DMS79 (cell line): ENCODE measurements at regions not wholly inside any gene's neighbourhood (a gene's known extent, or its start where the extent isn't known, plus 50 kb on each side); places are given as distances from the start of the nearest gene placed in this dataset.
A peak's percentile ranks its signal among the peaks of the same experiment; 100 is the strongest.

Experiments
- DNase-seq: peaks from one replicate; lab custom pipeline; 2025; lab: John Stamatoyannopoulos, UW

DNA sequence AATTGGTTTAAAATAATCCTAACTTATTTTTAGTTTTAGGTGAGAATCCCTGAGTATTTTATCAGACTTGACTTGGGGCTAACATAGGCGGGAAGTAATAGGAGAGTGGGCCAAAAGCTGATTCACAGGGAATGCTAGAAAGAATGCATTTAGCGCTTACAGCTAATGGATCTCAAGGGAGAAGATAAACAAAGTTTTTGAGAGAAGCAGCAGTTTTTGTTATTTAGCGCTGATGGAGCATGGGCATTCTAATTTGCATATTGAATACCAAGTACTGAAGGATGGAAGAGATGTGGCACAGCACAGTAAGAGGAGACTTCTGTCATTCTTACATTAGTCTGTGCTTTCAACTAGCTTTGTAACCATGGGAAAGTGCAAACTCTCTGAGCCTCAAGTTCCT lies 436.0 kb upstream of the FBXO33 start:
- DNase-seq, result no peak

DNA sequence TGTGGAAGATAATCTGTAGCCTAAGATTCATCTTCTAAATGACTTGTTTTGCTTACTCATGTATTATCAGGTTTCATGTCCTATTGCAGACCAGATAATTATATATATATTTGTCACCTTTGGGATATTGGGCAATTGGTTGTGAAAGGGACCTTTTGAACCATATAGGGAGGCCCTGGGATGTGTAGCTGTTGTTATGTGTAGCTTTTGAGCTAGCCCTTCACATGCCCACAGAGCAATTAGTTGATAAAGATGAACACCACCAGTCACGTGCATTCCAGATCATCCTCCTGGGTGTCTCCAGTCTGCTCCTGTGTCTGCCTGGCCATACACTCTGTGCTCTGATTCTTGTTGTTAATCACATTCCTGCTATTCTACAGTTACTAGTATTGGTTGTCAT lies 431.2 kb upstream of the FBXO33 start:
- DNase-seq, result no peak

DNA sequence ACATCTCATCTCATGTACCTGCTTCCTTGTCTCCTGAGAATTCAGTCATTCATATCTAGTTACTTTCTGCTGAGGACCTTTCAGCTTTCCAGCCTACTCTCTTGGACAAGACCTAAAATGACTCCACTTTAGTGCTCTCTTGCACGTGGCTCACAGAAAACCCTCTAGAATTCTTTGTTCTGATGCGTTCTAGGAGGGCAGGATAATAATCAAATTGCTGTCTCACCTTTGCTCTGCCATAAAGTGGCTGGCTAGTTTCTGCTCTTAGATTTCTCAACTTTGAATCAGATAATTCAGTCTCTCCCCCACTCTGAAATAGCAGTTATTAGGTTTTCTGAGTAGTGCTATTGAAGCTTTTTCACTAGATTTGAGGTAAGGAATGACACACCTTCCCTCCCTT lies 429.5 kb upstream of the FBXO33 start:
- no peak for DNase-seq

DNA sequence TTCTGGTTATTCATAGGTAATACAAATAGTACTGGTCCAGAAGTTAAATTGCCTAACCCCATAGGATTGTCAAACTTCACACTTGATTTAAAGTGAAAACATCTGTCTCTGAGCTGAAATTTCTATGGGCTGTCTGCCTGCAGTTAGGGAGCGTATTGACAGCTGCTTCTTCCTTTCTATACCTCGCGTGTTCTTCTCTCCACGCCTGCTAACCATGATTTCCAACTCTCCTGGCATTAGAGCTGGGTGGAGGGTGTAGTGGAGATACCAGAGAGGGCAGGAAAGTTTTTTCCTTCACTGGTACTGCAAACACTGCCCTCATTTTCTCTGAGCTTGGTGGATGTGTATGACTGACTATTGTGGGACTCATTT lies 429.0 kb upstream of the FBXO33 start:
- no peak for DNase-seq

DNA sequence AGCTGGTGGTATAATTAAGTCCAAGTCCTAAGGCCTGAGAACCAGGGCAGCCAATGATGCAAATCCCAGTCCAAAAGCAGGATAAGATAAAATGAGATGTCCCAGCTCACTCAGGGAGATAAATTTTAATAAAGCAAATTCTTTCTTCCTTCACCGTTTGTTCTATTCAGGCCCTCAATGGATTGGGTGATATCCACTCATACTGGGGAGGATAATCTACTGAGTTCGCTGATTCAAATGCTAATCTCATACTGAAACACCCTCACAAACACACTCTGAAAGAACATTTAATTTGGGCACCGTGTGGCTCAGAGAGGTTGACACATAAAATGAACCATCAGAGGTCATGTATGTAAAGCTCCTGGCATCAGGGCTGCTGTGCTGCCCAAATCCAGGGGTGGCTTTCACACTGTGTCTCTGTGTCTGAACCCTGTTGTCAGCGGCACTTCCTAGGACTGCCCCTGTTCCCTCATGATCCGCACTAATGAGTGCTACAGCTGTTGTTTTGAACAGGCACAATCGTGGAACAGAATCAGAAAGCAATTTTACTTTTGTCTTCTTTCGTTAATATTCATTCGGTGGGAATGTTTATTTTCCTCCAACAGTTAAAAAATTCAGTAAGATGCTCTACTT lies 428.5 kb upstream of the FBXO33 start:
- no peak for DNase-seq

DNA sequence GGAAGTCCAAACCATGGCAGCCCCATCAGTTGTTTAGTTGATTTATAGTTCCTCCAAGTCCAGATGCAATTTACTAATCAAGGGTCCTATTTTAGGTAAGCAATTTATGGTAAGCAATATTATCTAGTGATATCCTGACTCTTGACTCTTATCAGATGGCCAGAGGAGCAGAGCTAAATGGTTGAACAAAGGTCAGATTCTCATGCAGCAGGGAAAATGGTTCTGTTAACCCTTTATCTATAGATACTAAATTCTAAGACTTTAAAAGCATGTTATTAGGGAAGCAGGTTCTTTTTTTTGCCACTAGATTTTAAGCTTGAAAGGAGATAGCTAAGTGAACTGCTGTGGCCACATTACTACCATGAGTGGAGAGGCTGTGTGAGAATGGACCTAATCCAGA lies 427.1 kb upstream of the FBXO33 start:
- DNase-seq, result no peak

DNA sequence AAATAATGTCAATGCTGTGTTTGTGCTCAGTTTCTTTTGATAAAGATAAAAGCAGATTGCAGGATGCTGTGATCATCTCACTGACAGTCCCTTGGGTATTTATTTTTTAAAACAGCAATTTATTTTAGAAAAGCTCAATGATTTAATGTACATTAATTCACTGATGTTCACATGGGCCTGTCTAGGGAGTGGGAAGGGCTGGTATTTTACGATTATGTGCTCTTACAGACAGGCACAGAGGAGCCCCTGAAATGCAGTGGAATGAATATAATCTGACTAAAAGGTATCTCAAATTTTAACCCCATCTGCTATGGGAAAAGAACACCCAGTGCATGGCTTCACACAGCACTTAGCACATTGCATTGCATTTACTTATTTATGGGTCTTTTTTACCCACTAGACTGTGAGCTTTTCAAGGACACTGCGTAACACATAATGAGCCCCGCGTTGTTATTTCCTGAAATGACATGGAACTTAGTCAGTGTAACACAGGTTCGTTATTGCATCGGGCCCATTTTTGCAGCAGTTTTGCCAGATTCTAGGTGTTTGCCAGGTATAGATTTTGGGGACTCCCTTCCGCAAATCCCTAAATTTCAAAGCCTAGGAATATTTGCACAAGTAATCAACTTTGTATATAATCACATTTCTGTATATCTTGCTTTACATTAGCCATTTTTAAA lies 425.3 kb upstream of the FBXO33 start:
- DNase-seq, result no peak

DNA sequence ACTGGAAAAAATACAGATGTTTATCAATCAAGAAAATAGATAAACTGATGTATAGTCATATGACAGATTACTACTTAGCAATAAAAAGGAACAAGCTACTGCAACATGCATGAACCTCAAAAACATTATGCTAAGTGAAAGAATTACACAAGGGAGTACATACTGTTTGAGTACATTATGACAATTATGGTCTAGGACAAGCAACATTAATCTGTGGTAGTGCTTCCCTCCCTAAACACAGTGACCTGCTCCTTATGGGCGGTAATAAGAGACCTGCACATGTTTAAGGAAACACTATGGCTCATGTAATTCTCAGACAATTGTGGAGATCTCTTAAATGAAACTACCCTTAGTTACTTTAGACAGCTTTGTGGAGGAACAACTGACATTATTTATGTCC lies 421.2 kb upstream of the FBXO33 start:
- no peak for DNase-seq

DNA sequence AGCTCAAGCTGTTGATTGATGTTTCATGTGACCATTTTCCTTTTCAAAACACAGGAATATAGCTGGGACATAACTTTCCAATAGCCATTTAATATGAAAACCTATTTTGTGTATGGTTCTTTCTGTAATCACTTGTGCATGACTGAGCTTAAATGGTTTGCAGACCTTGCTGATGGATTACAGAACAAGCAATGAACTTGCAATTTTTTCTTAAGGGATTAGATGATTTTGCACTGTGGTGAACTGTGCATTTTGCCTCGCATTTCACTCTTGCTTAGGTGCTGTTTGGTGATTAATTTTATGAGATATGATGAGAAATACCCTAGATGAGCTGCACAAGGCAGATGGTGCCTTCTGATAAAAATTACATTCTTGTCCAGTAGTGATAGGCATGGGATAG lies 419.0 kb upstream of the FBXO33 start:
- DNase-seq, result no peak

DNA sequence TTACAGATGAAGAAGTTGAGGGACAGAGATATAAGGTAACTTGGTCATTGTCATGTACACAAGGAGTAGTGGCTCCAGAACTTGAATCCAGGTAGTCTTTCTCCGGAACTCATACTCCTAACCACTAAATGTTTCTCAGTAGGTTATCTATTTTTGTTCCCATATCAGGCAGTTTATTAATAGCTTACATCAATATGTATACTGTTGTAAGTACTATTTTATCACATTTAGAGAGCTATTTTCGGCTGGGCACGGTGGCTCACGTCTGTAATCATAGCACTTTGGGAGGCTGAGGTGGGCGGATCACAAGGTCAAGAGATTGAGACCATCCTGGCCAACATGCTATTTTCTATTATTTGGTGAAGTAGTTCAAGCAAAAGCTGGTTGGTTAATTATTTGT lies 415.6 kb upstream of the FBXO33 start:
- DNase-seq, result no peak

DNA sequence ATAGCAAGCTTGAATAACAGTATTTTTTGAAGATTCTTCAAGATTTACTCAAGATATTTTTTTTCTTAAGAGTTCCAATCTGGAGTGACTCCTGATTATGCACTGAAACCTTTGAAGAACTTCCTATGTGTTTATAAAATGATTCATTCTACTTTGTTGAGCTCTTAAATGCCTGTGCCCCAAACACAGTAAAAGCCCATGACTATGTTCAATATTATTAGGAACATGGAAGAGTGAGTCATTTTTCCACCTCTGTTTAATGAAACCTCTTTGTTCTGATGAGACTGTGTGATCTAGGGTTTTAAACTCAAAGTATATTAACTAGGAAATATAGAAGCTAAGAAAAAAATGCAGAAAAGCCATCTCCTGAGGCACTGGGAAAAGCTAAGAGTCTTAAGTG lies 415.0 kb upstream of the FBXO33 start:
- DNase-seq, result no peak

DNA sequence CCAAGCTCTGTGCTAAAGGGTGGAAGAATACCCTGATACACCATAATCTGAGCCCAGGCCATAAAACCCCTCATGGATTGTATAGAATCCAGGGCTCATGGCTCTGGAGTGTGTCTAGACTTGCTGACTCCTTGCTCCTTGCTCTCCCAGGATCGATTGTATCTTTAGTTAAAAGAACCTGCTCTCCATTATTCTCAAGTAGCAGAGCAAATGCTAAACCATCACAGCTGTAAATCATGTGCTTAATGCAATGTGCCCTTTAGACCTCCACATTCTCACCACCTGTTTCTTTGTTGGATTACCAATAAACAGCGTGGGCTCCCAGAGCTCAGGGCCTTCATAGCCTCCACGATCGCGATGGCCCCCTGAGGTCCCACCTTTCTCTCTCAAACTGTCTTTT lies 411.6 kb upstream of the FBXO33 start:
- DNase-seq, result no peak

DNA sequence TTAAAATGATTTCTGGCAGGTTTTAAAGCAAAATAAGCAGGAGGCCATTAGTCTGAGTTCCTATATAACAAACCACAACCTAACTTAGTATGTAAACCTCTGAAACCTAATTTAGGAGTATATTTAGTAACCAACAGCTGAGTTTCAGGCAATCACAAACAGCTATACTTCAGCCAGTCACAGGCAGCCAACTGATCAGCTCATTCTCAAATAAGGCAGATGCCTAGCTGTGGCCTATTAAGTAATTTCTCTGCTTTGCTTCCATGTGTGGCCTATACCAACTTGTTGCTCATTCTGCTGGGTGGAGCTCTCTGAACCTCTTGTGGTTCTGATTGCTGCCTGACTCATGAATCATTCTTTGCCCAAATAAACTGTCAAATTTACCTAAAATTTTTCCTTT lies 408.9 kb upstream of the FBXO33 start:
- DNase-seq, result no peak

DNA sequence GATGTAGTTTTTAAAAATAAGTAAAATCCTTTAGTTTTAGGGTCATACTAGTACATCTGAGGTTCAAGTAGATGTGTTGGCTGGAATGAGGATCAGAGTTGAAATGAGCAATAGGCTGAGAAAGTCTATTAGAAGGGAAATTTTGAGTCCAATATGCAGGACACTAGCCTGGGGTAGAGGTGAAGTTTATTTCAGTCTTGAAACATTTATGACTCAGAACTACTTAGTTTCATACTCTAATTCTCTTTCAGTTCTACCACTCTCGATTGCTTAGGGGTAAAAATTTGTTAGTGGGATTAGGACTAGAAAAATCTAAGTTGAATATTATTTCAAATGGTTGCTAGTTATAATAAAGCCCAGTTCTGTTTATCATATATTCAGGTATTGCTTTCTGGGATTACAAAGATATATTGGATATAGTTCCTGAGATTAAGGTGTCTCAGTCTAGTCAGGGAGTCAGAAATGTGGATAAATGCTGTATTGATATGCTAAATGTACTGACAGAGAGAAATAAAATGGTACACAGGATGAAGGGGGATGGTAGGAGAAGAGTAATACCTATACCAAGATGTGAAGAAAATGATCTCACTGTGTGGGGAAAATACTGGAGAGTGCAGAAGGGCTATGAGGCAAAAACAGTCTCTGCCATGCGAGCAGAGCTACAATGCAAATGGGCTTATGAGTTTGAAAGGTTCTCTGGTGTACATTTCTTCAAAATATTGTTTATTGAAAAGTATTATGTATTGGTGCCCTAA lies 395.8 kb upstream of the FBXO33 start:
- no peak for DNase-seq

DNA sequence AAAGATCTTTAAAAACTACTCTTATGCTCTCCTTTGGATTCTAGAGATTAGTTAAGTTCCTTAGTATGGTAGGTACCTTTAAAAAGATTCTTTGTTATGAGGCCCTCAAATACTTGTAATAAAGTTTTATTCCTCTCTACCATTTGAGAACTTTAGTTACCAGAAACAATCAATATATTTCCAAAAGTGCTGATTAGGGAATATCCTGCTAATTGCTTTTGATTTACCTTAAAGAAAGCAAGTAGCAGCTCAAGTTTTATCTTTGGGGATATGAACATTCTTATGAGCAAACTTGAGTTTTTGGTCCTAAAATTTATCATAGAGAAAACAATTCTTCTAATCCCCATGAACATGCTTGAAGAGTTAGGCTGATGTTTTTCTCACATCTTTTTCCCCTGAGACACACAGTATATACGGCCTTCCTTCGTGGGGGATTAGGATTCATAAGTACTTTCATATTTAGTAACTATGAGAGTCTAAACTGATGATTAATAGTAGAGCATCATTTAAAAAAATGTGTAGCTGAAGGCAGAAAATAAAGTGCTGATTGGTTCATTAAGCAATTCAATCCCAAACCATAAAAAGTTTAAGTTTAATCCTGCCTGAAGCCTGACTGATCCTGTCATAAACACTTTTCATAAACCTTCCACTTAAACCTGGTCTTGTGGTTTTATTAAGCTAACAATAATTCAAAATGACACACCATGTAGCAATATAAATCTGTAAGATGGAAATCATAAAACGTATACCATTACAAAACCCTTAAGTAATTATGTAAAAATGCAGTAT lies 380.5 kb upstream of the FBXO33 start:
- DNase-seq, result no peak

DNA sequence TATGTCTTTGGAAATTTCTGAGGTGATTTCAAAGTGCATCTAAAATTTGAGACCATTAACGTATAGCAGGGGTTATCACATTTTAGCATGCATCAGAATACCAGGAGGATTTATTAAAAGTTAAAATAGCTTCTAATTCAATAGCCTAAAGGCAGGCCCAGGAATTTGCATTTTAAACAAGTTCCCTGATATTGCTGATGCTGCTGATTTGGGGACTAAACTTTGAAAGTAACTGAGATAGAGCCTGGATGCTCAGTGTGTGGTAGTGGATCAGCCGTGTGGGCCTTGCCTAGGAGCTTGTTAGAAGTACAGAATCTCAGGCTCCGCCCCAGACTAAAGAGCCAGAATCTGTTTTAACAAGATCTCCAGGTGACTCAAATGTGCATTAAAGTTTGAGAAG lies 375.0 kb upstream of the FBXO33 start:
- DNase-seq, result no peak

DNA sequence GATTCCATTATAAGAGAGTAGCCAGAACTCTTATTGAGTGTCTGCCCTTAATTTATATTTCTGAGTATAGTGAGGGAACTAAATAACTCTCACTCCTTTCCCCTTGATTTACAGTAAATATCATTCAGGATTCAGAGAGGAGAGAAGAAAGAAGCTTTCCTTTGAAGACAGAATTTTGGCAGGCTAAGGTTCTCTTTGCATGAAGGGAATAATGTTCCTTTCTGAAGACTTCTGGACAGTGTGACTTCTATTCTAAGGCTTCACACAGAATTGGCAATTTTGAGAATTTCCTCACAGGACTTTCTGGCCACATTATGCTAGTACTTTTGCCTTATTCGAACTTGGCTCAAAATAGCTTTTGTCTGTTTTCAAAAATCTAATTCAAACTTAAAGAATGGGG lies 352.2 kb upstream of the FBXO33 start:
- DNase-seq, result no peak

DNA sequence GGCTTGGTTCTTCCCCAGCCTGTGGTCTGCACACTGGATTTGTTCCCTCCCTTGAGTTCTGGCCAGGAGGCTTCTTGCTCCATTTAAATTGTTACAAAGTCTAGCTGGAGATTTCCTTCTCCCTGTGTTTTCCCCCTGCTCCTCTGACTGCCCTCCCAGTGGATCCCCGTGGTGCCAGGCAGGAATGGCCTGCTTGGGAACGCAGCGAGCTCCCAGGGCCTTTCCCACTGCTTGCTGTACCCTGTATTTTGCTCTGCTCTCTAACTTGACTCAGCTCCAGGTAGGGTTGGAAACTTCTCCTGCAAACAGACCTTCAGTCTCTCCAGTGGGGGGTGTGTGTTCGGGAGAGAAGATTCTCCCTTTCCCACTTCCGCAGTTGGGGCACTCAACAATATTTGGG lies 349.2 kb upstream of the FBXO33 start:
- no peak for DNase-seq

DNA sequence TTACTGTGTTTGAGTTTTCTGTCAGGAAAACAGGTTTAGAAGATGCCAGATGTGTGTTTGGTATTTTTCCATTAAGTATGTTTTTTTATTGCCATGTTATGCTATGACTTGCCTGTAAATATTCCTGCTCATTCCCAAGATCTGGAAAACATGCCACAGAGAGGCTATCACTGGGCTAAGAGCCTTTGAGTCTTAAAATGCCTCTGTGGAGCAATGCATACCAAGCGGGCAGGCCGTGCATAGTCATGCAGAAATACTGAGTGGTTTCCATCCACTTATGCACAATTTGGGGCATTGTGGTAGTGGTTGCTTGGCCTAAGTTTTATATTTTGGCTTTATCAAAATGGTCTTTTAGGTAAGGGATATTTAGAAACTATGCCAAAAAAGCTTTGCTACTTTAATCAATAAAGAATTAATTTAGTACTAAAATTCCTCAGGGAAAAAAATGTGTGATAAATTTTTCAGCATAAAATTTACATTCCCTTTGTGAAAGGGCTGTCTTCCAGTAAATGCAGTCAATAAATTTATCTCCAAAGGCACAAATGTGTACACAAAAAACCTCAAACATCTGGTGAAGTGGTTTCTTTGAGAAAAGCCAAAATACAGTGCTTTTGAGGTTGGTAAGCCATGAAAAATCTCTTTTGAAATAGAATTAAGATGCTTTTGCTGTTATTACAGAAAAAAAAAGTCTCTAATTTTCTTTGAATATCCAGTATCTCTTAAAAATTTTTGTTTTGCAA lies 341.3 kb upstream of the FBXO33 start:
- DNase-seq, result peak; percentile 32

DNA sequence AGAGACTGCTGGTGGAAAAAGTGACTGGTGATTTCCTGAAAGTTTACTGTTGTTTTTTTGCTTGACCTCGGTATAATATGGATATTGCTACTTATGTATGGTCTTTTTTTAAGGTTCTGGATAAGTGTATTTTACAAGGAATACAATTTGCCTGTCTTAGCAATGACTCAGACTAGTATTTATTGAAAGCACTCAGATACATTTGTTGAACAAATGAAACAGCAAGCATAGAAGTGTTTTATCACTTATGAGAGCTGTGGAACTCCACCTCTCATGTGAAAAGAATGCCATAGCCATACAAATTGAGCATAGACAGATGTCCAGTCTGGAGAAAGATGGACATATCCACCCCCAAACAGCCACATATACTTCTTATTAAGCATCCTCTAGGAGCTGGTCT lies 340.4 kb upstream of the FBXO33 start:
- DNase-seq, result no peak

DNA sequence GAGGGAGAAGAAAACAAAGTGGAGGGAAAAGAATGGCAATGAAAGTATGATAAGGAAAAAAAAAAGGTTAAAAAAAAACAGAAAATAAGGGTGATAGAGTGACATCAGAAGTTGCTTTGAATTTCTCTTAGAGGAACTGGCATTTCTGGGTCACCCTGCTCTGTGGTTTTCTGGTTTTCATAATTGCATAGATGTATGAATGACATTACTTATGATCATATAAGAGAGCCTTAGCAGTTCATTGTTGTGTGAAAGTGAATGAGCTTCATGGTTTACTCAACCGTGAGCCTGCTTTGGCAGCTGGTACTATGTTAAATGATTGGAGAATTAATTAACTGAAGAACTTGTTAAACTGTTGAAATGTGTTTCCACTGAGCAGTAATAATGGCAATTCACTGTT lies 336.4 kb upstream of the FBXO33 start:
- DNase-seq, result peak; percentile 98

DNA sequence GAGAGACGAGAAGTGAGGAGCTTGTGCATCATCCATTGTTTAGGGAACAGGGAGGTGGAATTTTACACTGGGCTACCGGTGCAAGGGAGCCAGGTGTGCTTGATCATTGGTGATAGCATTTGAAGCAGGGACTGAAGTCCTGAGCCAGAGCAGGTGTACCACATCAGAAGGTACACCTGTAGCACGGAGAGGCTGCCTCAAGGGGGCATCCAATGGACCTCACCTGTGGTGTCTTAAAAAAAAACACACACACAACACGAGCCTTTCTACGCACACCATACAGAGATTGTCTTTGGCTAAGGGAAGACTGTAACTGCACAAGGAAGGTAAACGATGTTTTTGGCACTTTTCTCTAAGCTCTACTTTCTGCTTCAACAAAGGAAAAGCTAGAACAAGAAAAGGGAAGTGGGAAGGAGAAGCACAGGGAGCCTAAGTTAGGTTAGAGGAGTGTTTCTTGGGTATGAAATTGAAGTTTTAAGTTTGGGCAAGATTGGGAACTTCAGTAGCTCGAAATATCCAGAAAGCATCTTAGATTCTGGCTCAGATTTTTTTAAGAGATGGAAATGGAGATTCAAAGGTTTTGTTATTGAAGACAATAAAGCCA lies 334.3 kb upstream of the FBXO33 start:
- DNase-seq, result no peak
